ENCODE measurements at regions not wholly inside any gene's neighbourhood (a gene's known extent, or its start where the extent isn't known, plus 50 kb on each side); places are given as distances from the start of the nearest gene placed in this dataset.
"Not testable (repeated sequence)": the region's sequence is repeated elsewhere in the genome, so short reads cannot be mapped to it uniquely, and the experiment has no call there.

- no peaks in the 10 kb centered on the region for H3K36me3 Mint-ChIP-seq
- DNase-seq (no peak), ATAC-seq (ENCODE audit: low read depth) (no peak)
- POLR2A ChIA-PET: no interaction called here
- no peaks in the 10 kb centered on the region for H3K4me1 Mint-ChIP-seq
- no peaks in the 10 kb centered on the region for H3K9me3 Mint-ChIP-seq
- no peak overlapping the region for H3K27ac Mint-ChIP-seq
- H3K4me3 Mint-ChIP-seq: no peak overlapping the region
- no peaks in the 10 kb centered on the region for H3K27me3 Mint-ChIP-seq
Observed at GRCh38 chrX:96140796-96141195, 543.8 kb upstream of the DIAPH2 start.

DNA sequence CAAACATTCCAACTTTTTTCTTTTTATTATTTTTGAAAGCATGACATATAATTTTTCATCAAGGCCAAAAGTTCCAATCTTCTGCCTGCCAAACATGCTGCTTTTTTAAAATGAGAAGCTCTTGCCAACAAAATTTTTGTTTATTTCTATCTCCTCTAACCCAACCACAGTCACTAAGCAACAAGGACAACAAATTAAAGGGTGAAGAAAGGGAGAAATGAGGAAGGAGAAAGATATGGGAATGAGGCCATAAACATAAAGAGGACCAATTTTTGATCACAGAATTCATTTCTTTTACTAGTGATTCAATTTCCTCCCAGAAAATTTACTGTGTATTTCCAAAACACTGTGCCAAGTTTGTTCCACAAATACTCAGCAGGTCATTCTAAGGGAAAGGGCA, 537.0 kb upstream of the DIAPH2 start:
- POLR2A ChIA-PET: no interaction called here
- Mint-ChIP-seq H3K27me3 (no peaks in the 10 kb centered on the region), H3K36me3 (no peaks in the 10 kb centered on the region), H3K4me1 (no peaks in the 10 kb centered on the region), H3K27ac (no peak overlapping the region), H3K9me3 (peaks cover 2% of the 10 kb centered on the region), H3K4me3 (no peak overlapping the region)
- ATAC-seq (ENCODE audit: low read depth) (no peak), DNase-seq (no peak)

GRCh38 chrX:96170626-96171025, 514.0 kb upstream of the DIAPH2 start:
- no peaks in the 10 kb centered on the region for H3K4me1 Mint-ChIP-seq
- POLR2A ChIA-PET: no interaction called here
- no peaks in the 10 kb centered on the region for H3K9me3 Mint-ChIP-seq

DNA sequence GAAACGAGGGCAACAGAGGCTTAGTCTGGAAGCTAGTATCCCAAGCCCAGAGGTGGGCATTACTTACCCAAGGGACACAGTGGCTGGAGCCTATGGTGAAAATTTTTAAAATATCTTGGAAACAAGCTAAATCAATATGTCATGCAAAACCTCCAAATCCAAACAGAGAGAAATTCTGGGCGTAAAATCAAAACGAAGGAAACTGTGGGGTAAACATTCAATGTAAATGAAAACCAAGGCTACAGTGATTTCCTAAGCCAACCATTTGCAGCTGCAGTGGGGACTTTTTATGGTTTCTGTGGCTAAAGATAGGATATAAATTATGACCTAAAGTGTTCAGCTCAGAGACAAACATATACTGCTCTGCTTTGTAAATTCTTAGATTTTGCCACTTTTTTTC, 507.7 kb upstream of the DIAPH2 start:
- POLR2A ChIA-PET: no interaction called here
- Mint-ChIP-seq H3K27me3 (no peaks in the 10 kb centered on the region), H3K27ac (no peak overlapping the region), H3K4me1 (no peaks in the 10 kb centered on the region), H3K36me3 (no peaks in the 10 kb centered on the region), H3K4me3 (no peak overlapping the region), H3K9me3 (no peaks in the 10 kb centered on the region)
- ATAC-seq (ENCODE audit: low read depth): no peak
- no peak for DNase-seq

More at GRCh38 chrX:96170626-96171025, 514.0 kb upstream of the DIAPH2 start:
- Mint-ChIP-seq H3K27me3 (no peaks in the 10 kb centered on the region), H3K27ac (no peak overlapping the region), H3K4me3 (no peak overlapping the region), H3K36me3 (no peaks in the 10 kb centered on the region)
- DNase-seq (no peak), ATAC-seq (ENCODE audit: low read depth) (no peak)

GRCh38 chrX:96181605-96182004, 503.0 kb upstream of the DIAPH2 start:
- H3K27ac Mint-ChIP-seq: no peak overlapping the region
- H3K4me3 Mint-ChIP-seq: no peak overlapping the region
- no peaks in the 10 kb centered on the region for H3K4me1 Mint-ChIP-seq
- ATAC-seq (ENCODE audit: low read depth): no peak
- DNase-seq: no peak
- POLR2A ChIA-PET: no interaction called here
- H3K36me3 Mint-ChIP-seq: no peaks in the 10 kb centered on the region
- H3K9me3 Mint-ChIP-seq: no peaks in the 10 kb centered on the region
- H3K27me3 Mint-ChIP-seq: no peaks in the 10 kb centered on the region

DNA sequence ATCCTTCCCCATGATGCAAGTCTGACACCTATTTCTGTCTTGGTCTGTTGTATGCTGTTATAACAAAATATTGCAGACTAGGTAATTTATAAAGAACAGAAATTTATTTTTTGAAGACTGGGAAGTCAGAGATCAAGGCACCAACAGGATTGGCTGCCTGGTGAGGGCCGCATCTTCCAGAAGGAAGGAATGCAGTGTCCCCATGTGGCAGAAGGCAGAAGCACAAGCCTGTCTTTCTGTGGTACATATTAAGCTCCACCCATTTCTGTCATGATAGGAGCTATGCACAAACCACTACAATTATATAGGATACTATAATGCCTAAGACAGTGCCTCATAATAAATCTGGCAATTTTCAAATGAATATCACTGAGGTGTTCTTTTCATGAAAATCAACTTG, 502.3 kb upstream of the DIAPH2 start:
- ATAC-seq (ENCODE audit: low read depth) (no peak), DNase-seq (no peak)
- peaks cover 2% of the 10 kb centered on the region for H3K9me3 Mint-ChIP-seq
- H3K27me3 Mint-ChIP-seq: no peaks in the 10 kb centered on the region
- no peak overlapping the region for H3K4me3 Mint-ChIP-seq
- no peaks in the 10 kb centered on the region for H3K4me1 Mint-ChIP-seq
- no peak overlapping the region for H3K27ac Mint-ChIP-seq
- H3K36me3 Mint-ChIP-seq: no peaks in the 10 kb centered on the region
- POLR2A ChIA-PET: no interaction called here

- H3K27me3 Mint-ChIP-seq: no peaks in the 10 kb centered on the region
- no peaks in the 10 kb centered on the region for H3K36me3 Mint-ChIP-seq
- peaks cover 2% of the 10 kb centered on the region for H3K9me3 Mint-ChIP-seq
- ATAC-seq (ENCODE audit: low read depth) (no peak), DNase-seq (no peak)
- no peak overlapping the region for H3K27ac Mint-ChIP-seq
- POLR2A ChIA-PET: no interaction called here
- no peak overlapping the region for H3K4me3 Mint-ChIP-seq
- no peaks in the 10 kb centered on the region for H3K4me1 Mint-ChIP-seq
Observed at GRCh38 chrX:96183391-96183790, 501.3 kb upstream of the DIAPH2 start.

DNA sequence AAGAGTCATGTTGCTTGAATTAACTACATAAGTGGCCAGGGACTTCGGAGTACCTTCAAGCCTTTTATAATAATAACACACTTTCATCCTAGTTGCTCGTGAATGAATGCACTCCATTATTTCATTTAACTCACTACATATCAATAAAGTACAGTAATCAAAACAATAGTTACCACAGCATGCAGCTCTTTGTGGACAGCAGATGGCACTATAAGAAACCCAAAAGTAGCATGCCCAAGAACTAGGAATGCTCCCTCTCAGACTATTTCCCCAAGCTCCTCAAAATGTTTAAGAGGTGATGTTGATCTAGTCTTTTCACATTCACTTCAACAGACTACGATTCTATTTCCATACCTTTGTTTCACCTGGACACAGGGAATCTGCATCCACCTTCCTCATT, 500.8 kb upstream of the DIAPH2 start:
- no peak overlapping the region for H3K27ac Mint-ChIP-seq
- H3K4me3 Mint-ChIP-seq: no peak overlapping the region
- no peaks in the 10 kb centered on the region for H3K27me3 Mint-ChIP-seq
- H3K9me3 Mint-ChIP-seq: peaks cover 2% of the 10 kb centered on the region
- POLR2A ChIA-PET: no interaction called here
- no peaks in the 10 kb centered on the region for H3K36me3 Mint-ChIP-seq
- ATAC-seq (ENCODE audit: low read depth) (no peak), DNase-seq (no peak)
- H3K4me1 Mint-ChIP-seq: no peaks in the 10 kb centered on the region

- DNase-seq (no peak), ATAC-seq (ENCODE audit: low read depth) (no peak)
- POLR2A ChIA-PET: no interaction called here
- no peaks in the 10 kb centered on the region for H3K36me3 Mint-ChIP-seq
- no peaks in the 10 kb centered on the region for H3K9me3 Mint-ChIP-seq
- no peaks in the 10 kb centered on the region for H3K4me1 Mint-ChIP-seq
- no peak overlapping the region for H3K4me3 Mint-ChIP-seq
- no peaks in the 10 kb centered on the region for H3K27me3 Mint-ChIP-seq
- H3K27ac Mint-ChIP-seq: no peak overlapping the region
Observed at GRCh38 chrX:96204928-96205327, 479.7 kb upstream of the DIAPH2 start.

- no peak for DNase-seq
- ATAC-seq (ENCODE audit: low read depth): no peak
- H3K27ac Mint-ChIP-seq: no peak overlapping the region
- H3K9me3 Mint-ChIP-seq: peaks cover 1% of the 10 kb centered on the region
- H3K4me1 Mint-ChIP-seq: no peaks in the 10 kb centered on the region
- H3K36me3 Mint-ChIP-seq: no peaks in the 10 kb centered on the region
- no peaks in the 10 kb centered on the region for H3K27me3 Mint-ChIP-seq
- H3K4me3 Mint-ChIP-seq: no peak overlapping the region
- POLR2A ChIA-PET: no interaction called here
Observed at GRCh38 chrX:96211953-96212352, 472.7 kb upstream of the DIAPH2 start.

DNA sequence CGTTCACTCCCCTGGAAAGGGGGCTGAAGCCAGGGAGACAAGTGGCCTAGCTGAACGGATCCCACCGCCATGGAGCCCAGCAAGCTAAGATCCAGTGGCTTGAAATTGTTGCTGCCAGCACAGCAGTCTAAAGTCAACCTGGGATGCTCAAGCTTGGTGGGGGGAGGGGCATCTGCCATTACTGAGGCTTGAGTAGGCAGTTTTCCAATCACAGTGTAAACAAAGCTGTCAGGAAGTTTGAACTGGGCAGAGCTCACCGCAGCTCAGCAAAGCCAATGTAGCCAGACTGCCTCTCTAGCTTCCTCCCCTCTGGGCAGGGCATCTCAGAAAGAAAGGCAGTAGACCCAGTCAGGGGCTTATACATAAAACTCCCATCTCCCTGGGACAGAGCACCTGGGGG, 470.0 kb upstream of the DIAPH2 start:
- H3K9me3 Mint-ChIP-seq; H3K36me3 Mint-ChIP-seq; DNase-seq; H3K27me3 Mint-ChIP-seq; POLR2A ChIA-PET; H3K4me3 Mint-ChIP-seq; H3K27ac Mint-ChIP-seq; ATAC-seq (ENCODE audit: low read depth); H3K4me1 Mint-ChIP-seq: not testable (repeated sequence)

- no peaks in the 10 kb centered on the region for H3K9me3 Mint-ChIP-seq
- no peaks in the 10 kb centered on the region for H3K4me1 Mint-ChIP-seq
- H3K27me3 Mint-ChIP-seq: no peaks in the 10 kb centered on the region
- POLR2A ChIA-PET: no interaction called here
- H3K27ac Mint-ChIP-seq: no peak overlapping the region
- no peak for ATAC-seq (ENCODE audit: low read depth)
- no peaks in the 10 kb centered on the region for H3K36me3 Mint-ChIP-seq
- H3K4me3 Mint-ChIP-seq: no peak overlapping the region
- DNase-seq: no peak
Observed at GRCh38 chrX:96224279-96224678, 460.4 kb upstream of the DIAPH2 start.

- Mint-ChIP-seq H3K4me1 (no peaks in the 10 kb centered on the region), H3K9me3 (no peaks in the 10 kb centered on the region), H3K36me3 (no peaks in the 10 kb centered on the region), H3K27me3 (no peaks in the 10 kb centered on the region), H3K27ac (no peak overlapping the region), H3K4me3 (no peak overlapping the region)
- no peak for ATAC-seq (ENCODE audit: low read depth)
- DNase-seq: no peak
- POLR2A ChIA-PET: no interaction called here
Observed at GRCh38 chrX:96244955-96245354, 439.7 kb upstream of the DIAPH2 start.

DNA sequence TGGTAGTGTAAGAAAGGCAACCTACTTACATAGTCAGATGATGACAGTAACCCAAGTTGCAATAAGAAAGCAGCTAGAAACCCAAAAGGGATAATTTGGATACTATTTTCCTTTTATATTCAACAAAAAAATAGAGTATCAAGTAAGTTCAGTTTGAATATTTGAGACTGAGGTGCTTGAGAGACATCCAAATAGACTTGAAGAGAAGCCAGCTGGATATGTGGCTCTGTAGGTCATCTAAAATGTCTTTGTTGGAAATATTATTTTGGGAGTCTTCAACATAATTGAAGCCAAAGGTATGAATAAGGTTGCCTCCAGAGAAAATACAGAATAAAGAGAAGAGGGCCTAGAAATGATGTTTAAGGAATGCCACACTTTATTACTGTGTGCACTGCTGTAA, 438.2 kb upstream of the DIAPH2 start:
- POLR2A ChIA-PET: no interaction called here
- ATAC-seq (ENCODE audit: low read depth): no peak
- no peaks in the 10 kb centered on the region for H3K36me3 Mint-ChIP-seq
- no peaks in the 10 kb centered on the region for H3K4me1 Mint-ChIP-seq
- H3K4me3 Mint-ChIP-seq: no peak overlapping the region
- H3K9me3 Mint-ChIP-seq: no peaks in the 10 kb centered on the region
- no peak overlapping the region for H3K27ac Mint-ChIP-seq
- no peaks in the 10 kb centered on the region for H3K27me3 Mint-ChIP-seq
- no peak for DNase-seq
